AG10803 (cell line): ENCODE measurements at regions not wholly inside any gene's neighbourhood (a gene's known extent, or its start where the extent isn't known, plus 50 kb on each side); places are given as distances from the start of the nearest gene placed in this dataset.

ENCODE experiments used
- DNase-seq: peaks from one replicate; pipeline ENCODE4 v3.0.0; 2010; ENCODE audit warnings: low read depth
- H3K4me3 ChIP-seq: 2 replicates; pipeline ENCODE4 v1.5.1; 2011; ENCODE audit warnings: mild to moderate bottlenecking, low read length, control low read depth
- TF ChIP-seq, protein P1 (sequence below): conservative IDR thresholded peaks from 2 replicates; pipeline ENCODE4 v1.5.1; 2011; ENCODE audit warnings: mild to moderate bottlenecking, low read length, control low read depth, inconsistent platforms

DNA sequence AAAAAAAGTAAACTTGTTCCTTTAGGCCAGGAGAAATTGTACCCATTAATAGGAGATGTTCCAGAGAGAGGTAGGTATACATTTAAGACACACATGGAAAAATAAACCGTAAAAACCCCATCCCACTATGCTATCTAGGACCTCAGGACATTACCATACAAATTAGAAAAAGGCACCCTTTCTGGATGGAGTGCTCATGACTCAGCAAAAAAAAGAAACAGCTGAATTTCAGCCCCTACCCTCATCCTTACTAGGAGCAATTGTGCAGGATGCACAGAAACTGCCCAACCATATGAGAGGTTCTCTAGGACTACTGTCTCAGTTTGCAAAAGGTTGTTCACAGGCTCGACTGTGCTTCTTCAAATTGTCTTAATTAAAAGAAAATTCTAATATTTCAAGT, 368.2 kb downstream of the HINT1 start:
- no peak overlapping the region for H3K4me3 ChIP-seq
- TF ChIP-seq, protein P1, sequence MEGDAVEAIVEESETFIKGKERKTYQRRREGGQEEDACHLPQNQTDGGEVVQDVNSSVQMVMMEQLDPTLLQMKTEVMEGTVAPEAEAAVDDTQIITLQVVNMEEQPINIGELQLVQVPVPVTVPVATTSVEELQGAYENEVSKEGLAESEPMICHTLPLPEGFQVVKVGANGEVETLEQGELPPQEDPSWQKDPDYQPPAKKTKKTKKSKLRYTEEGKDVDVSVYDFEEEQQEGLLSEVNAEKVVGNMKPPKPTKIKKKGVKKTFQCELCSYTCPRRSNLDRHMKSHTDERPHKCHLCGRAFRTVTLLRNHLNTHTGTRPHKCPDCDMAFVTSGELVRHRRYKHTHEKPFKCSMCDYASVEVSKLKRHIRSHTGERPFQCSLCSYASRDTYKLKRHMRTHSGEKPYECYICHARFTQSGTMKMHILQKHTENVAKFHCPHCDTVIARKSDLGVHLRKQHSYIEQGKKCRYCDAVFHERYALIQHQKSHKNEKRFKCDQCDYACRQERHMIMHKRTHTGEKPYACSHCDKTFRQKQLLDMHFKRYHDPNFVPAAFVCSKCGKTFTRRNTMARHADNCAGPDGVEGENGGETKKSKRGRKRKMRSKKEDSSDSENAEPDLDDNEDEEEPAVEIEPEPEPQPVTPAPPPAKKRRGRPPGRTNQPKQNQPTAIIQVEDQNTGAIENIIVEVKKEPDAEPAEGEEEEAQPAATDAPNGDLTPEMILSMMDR: no peak
- DNase-seq: no peak

DNA sequence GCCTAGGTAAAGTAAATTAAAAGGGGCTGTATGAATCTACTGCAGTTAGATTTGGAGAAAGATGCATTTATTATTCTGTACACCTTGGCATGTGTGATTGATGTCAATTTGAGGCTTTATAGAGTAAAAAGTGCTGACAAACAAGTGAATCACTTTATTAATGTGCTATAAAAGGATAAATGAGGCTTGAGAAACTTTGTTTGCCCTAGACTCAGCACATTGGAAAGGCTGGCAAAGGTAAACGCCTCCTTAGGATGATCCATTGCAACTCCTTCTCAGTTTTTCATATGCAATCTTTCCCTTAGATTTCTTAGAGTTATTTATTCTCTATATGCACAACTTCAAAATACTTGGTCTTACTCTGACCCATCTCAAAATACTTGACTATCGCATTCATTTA, 369.0 kb downstream of the HINT1 start:
- TF ChIP-seq, protein P1: no peak
- DNase-seq: no peak
- H3K4me3 ChIP-seq: no peak overlapping the region

DNA sequence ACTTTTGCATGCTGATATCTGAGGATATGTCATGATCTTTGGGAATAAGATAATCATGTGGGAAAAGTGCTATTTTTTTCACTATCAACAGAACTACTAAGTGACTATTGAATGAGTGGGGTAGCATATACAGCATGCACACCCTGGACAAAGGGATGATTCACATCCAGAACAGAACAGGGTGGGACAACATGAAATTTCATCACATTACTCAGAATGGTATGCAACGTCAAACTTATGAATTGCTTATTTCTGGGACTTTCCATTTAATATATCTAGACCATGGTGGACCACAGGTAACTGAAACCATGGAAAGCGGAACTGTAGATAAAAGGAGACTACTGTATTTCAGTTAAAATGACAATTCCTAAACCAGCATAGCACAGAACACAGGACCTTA, 370.0 kb downstream of the HINT1 start:
- DNase-seq: no peak
- H3K4me3 ChIP-seq: no peak overlapping the region
- TF ChIP-seq, protein P1: no peak

DNA sequence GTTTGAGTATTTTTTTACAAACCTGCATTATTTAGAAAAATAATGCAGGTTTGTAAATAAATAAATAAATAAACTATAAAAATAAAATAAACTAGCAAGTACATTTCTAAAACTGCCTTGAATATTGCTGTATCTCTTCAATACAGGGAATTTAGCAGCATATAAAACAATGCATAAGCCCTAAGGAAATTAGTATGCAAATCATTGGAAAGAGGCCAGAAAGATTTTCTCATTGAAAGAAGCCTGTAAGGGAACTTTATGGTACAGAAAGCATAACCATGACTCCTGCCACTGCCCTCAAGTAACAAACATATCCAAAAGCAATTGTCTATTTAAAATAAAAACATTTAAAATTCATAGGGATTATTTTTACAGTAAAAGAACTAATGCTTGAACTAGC, 387.3 kb downstream of the HINT1 start:
- TF ChIP-seq, protein P1: no peak
- no peak overlapping the region for H3K4me3 ChIP-seq
- DNase-seq: no peak

DNA sequence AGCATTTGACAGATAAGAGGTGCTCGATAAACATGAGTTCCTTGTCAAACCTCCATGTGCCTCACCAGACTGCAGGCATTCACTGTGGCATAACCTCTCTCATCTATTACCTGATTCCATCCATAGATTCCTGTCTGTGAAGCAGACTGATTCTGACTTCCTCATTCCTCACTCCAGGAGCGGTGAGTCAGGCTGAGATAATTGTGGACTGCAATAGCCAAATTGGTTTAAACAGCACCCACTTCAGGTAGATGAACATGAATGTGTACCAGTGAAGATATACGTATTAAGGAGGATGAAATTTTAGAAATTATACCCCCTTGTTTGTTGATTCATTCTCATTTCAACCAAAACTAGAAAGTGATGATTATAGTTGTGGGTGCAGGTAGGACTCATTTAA, 391.2 kb downstream of the HINT1 start:
- no peak overlapping the region for H3K4me3 ChIP-seq
- DNase-seq: no peak
- TF ChIP-seq, protein P1: no peak

DNA sequence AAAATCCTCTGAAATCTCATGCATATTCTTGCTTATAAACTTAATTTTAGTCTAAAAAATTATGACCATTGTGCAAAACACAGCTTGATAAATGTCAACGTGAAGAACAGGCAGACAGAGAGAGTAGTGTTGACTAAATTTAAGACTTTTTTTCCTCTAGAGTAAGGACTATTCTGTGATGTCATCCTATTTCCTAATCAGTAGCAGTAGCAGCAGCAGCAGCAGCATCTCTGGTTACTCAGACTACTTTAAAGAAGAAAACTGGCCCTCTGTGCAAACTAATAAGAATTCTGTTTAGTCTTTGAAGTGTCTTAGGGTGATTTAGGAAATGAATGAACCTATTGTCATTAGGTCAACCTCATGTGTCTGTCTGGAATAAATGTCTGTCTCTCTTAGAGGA, 403.0 kb downstream of the HINT1 start:
- H3K4me3 ChIP-seq: no peak overlapping the region
- TF ChIP-seq, protein P1: no peak
- no peak for DNase-seq

DNA sequence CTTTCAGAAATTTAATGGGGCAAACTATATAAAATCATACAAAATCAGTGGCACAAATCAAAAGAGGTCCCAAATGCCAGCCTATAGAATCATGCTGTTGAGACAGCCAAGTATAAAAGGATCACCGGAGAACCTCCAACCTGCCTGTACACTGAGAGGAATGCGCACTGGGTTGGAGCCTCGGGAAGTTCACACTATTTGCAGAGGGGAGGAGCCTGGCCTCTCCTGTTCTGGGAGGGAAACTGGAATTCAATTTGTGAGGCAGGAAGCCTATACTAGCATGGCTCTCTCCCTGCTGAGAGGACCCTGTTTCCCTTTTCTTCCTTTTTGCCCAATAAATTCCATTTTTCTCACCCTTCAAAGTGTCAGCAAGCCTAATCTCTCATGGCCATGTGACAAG, 406.0 kb downstream of the HINT1 start:
- no peak for DNase-seq

More for the DNA sequence above, 406.0 kb downstream of the HINT1 start:
- TF ChIP-seq, protein P1: no peak
- no peak overlapping the region for H3K4me3 ChIP-seq
